A673 (cell line): ENCODE measurements at regions not wholly inside any gene's neighbourhood (a gene's known extent, or its start where the extent isn't known, plus 50 kb on each side); places are given as distances from the start of the nearest gene placed in this dataset.

ENCODE experiments used
- CTCF ChIP-seq: fragments of 300-800, 200-600 bp; sonication (generic); conservative IDR thresholded peaks from 2 replicates; pipeline ENCODE4 v1.5.1; 2017; ENCODE audit warnings: low read depth, mild to moderate bottlenecking, antibody characterized with exemption, low read length, moderate library complexity, mixed read lengths
- EZH2 ChIP-seq: fragments of 200-600 bp; sonication (generic); IDR thresholded peaks from 2 replicates; pipeline ENCODE4 v1.6.1; 2017; ENCODE audit warnings: borderline replicate concordance, low read depth, mild to moderate bottlenecking, mixed read lengths, antibody characterized with exemption, low read length; ENCODE audit not compliant: poor library complexity, severe bottlenecking

GRCh38 chr2:122021941-122022340, 266.5 kb downstream of the TSN start:
- no peak for TF ChIP-seq EZH2
- no peak for TF ChIP-seq CTCF
